Fibroblast of villous mesenchyme (primary cell): ENCODE measurements at regions not wholly inside any gene's neighbourhood (a gene's known extent, or its start where the extent isn't known, plus 50 kb on each side); places are given as distances from the start of the nearest gene placed in this dataset. TPM values are rescaled to one million over a fixed set of nuclear protein-coding genes. Genes with fewer than 3 reads are reported as not detected.
A peak's percentile ranks its signal among the peaks of the same experiment; 100 is the strongest.

ENCODE experiments used
- DNase-seq: peaks from one replicate; pipeline ENCODE4 v3.0.0-alpha.2; 2010; ENCODE audit warnings: low read depth
- H3K4me3 ChIP-seq: 2 replicates; pipeline ENCODE4 v1.5.1; 2011; ENCODE audit warnings: low read depth, mild to moderate bottlenecking, low read length
- CTCF ChIP-seq: IDR thresholded peaks from 2 replicates; pipeline ENCODE4 v1.5.1; 2012; ENCODE audit warnings: low read depth, mild to moderate bottlenecking, low read length; ENCODE audit not compliant: insufficient read depth
- small RNA-seq: library from RNA; depleted of rRNA; stranded (forward); fragments of <200 nt; gene quantifications from one replicate; pipeline ENCODE3, GENCODE V24; 2012

DNA sequence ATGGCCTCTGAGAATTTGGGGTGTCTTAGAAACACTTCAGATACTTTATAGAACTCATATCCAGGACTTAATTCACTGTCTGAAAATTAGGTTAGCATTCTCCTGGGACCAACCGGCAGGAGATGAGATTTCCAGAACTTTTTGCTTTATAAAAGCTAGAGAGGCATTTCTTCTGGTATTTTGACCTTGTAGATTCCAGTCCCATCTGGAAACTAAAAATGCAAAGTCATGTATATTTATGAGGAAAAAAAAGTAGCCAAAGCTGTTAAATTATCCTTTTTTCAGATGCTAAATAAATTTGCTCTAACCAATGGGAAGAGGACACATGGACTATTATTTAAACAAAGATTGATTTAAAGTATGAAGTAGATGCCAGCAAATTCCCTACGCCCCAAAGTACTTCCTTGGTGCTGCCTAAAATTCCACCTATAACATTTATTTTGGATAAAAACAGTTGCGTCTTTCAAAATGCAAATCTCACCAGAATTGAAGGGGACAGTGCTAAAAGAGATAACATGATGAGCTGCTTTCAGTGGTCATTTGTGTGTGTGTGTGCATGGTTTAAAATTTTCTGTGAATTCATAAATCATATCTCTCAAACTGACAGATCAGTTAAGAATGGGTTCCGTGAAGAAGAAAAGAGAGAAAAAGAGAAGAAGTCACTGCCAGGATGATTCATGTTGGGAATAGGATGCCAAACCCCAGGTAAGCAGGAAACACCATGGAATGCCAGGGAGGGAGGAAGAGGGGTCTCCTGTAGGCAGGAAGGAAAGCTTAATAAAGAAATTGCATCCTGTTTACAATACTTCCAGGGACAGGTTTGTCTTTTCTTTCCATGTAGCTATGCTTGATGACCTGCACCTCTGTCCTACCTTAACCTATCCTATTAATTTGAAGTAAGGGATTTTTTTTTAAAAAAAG, 97.7 kb upstream of the RGS6 start:
- no peak for TF ChIP-seq CTCF
- H3K4me3 ChIP-seq: no peak overlapping the region
- no peak for DNase-seq

- TF ChIP-seq CTCF: no peak
- peak; percentile 4 for DNase-seq
- no peak overlapping the region for H3K4me3 ChIP-seq
Observed at GRCh38 chr14:71852181-71852580, 80.0 kb upstream of the RGS6 start.

DNA sequence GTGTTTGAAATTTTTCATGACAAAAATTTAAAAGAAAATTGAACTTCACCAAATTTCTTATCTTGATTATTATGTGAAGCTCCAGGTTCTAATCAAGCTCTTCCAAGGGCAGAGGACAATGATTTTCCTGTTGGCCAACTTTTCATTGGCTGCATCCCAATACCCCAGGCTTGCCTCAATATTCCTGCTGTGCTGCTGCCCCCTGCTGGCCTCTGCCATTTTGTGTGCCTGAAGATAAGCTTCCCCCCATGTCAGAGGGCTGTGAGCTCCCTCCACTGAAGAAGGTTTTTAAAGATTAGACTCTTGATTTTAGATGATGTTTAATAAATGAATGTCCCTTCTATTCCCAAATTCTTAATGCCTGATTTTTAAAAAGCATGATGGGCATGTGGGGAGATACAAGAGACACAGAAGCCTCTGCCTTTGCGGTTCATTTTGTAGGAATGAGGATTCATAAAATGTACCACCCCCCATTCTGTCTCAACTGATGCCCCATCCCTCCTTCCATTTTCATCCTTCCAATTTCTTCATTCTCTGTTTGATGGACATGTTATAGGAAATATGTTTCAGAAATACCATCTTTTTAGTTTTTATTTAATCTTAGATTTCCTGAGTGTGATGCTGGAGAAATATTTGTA, 76.7 kb upstream of the RGS6 start:
- peak; percentile 78 for TF ChIP-seq CTCF
- no peak overlapping the region for H3K4me3 ChIP-seq
- peak; percentile 72 for DNase-seq

GRCh38 chr14:71856199-71856919, 75.9 kb upstream of the RGS6 start:
- H3K4me3 ChIP-seq: no peak overlapping the region
- no peak for TF ChIP-seq CTCF
- no peak for DNase-seq

DNA sequence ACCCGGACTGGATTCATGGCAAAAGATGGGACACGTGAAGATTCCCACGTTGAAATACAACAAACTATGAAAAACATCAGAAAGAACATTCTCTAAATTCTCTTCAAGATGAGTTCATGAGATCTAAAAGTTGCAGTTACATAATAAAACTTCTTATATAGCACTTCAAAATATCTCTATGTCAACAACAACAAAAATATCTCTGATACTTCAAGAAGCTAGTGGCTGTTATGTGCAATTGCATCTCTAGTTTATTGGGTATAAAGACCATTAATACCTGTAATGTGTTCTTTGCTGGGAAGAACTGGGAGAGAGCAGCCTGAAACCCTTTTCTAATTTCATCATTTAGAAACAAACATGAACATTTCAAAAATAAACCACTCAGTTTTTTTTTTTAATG, 69.2 kb upstream of the RGS6 start:
- H3K4me3 ChIP-seq: no peak overlapping the region
- TF ChIP-seq CTCF: peak; percentile 11
- DNase-seq: no peak

DNA sequence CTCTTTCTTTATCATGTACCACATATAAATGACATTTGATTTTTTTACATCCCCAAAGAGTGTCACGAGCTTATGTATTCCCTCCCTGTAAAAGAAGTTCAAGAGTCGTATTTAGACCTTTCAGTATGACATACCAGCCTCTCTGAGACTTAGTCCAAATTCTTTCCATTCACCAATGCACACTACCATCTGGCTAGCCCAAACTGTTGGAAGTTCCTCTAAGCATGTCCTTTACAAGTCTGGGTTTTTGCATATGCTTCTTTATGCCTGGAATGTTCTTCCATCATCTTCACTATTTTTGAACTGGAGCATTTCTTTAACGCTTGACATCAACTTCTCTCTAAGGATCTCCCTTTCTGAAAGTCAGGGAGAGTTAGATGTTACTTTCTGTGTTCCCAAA, 68.5 kb upstream of the RGS6 start:
- no peak for DNase-seq
- no peak for TF ChIP-seq CTCF
- no peak overlapping the region for H3K4me3 ChIP-seq

Small RNAs in the stretch of these regions (small RNA-seq; reads per million reads assigned to genes)
- not detected for gene RN7SL683P
- gene SNORD56B: not detected
